GM21825 (cell line): ENCODE measurements at regions not wholly inside any gene's neighbourhood (a gene's known extent, or its start where the extent isn't known, plus 50 kb on each side); places are given as distances from the start of the nearest gene placed in this dataset.

Source experiments
- ATAC-seq: cut with Tn5 transposase; IDR thresholded peaks from one replicate; pipeline ENCODE4 v1.9.1; 2021; ENCODE audit warnings: mild to moderate bottlenecking, moderate library complexity; ENCODE audit not compliant: unreplicated experiment

DNA sequence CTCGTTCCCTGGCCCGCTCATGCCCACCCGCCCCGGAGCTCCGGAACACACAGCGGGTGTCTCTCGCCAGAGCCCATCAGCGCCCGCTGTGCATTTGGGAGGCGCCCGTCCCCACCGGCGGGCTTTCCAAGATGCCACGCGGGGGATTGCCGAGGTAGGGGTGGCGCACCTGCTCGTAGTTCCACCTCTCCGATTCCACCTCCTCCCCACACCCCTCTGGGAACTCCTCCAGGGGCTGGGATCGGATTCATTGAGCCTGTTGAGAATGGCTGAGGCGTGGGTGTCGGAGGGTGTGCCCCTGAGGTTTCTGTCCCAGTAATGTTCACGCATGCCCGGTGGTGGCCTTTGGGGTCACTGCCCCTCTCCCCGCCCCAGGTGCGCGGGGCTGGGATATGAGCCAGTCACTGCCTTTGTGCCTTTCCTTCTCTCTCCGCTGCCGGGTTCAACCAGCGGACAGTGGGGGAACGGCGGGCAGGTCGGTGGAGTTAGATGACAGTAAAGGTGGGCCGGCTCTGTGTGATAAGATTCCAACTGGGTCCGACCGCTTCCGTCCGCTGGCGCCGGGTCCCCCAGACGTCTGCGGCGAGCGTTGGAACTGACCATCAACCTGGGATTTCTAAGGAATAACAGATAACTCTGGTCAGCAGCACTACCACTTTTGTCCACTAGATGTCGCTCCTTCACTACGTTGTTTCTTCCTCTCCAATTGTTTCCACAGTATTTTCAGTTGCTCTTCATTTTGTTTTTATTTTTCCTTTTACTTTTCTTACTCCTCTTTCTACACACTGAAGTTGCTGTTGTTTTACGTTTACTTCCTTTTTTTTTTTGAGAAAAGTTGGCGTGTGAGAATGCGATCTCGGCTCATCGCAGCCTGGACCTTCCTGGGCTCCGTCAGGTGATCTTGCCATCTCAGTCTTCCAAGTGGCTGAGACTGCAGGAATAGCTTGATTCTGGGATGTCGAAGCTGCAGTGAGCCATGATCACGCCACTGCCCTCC is 178.1 kb upstream of the ALG10B start:
- peak; percentile 81 for ATAC-seq

DNA sequence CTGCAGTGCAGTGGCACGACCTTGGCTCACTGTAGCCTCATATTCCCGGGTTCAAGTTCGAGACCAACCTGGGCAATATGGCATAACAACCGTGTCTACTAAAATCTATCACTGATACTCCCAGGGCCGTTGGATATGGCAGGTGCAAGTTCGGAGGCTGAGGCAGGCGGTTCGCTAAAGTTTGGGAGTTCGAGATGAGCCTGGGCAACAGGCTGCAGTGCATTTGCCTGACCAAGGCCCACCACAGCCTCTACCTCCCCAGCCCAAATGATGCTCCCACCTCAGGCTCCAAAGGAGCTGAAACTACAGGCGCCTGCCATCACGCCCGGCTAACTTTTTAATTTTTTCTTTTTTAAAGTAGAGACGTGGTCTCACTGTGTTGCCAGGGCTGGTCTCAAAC is 177.1 kb upstream of the ALG10B start:
- ATAC-seq: no peak

DNA sequence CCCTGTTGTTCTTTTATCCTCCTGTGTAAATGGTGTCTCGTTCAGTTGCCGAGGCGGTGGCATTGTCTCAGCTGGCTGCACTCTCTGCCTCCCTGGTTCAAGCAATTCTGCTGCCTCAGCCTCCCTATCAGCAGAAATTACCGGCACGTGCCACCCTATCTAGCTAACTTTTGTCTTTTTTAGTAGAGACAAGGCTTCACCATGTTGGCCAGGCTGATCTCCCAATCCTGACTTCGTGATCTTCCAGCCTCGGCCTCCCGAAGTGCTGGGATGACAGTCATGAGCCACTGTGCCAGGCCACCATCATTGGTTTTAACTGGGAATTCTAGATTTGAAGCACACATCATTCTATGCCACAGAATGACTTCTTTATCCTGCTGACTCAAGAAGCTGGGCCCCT is 175.3 kb upstream of the ALG10B start:
- ATAC-seq: no peak

DNA sequence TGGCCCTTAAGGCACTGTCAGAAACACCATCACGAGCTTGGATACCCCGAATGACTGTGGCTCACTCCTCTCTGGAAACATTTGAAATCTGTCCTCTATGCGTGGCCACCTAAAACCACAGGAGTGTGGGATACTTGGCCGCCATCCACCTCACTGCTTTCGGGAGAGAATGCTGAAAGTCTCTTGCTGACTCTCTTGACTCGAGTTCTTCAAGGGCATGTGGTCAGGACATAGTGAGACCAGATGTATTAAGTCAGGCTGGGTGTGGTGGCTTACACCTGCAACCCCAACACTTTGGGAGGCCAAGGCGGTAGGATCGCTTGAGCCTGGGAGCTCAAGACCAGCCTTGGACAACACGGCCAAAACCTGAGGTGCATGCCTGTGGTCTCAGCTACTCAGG is 174.7 kb upstream of the ALG10B start:
- ATAC-seq: no peak

DNA sequence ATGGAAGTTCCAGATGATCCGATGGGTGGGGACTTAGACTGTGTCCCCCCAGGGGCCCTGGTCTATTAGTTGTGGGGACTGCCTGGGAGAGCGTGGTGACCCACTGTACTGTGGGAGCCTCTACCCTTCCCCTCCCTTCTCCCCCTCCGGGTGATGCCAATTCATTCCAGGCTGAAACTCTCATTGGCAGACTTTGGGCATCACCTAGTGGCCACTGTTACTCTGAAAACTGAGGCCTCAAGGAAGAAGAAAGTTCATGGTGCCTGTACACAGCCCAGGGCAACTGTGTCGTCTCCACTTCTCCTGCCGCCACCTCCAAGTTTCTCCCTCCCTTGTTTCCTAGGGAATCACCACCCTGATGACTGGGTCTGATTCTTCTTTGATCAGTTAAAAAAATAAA is 173.6 kb upstream of the ALG10B start:
- no peak for ATAC-seq

DNA sequence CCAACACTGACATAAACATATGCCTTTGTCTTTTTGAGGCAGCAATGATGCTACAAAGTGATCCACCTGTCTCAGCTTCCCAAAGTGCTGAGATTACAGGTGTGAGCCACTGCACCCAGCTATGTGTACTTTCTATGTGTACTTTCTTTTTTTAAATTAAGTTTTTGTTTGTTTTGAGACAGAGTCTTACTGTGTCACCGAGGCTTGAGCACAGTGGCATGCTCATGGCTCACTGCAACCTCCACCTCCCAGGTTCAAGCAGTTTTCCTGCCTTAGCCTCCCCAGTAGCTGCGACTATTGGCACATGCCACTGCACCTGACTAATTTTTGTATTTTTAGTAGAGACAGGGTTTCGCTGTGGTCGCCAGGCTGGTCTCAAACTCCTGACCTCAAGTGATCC is 172.5 kb upstream of the ALG10B start:
- ATAC-seq: no peak

DNA sequence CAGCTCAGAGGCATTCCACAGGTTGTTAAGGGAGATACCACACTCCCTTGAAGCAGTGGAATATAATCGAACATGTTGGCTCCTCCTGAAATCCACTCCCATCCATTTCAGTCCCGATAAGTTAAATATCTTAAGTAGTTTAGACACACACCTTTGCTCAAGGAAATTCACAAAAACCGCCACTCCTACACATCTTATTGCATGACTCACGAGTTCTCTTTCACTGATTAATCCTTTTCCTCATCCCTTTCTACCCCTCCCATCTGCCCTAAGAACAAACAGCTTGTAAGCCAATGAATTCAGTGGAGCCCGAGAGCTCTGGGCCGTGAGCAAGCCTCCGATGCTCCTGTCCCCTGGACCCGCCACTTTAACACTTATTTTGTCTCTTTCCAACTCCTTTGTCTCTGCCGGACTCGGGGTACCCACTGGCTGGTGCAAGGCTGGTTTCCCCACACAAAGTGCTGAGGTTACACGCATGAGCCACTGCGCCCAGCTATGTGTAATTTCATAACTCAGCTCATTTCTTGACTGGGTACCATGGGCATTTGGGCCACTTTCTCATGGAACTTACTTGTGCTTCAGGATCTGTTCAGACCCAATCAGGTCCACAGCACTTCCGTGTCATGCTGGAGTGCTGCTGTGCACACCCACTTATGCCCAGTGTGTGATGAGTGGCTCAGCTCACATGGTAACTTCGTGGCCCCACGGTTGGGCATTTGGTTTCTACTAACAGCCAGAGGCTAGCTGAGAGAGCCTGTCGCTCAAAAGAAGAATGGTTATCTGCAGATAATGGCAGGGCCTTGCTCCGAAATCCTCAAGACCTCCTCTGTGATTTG is 171.8 kb upstream of the ALG10B start:
- no peak for ATAC-seq

DNA sequence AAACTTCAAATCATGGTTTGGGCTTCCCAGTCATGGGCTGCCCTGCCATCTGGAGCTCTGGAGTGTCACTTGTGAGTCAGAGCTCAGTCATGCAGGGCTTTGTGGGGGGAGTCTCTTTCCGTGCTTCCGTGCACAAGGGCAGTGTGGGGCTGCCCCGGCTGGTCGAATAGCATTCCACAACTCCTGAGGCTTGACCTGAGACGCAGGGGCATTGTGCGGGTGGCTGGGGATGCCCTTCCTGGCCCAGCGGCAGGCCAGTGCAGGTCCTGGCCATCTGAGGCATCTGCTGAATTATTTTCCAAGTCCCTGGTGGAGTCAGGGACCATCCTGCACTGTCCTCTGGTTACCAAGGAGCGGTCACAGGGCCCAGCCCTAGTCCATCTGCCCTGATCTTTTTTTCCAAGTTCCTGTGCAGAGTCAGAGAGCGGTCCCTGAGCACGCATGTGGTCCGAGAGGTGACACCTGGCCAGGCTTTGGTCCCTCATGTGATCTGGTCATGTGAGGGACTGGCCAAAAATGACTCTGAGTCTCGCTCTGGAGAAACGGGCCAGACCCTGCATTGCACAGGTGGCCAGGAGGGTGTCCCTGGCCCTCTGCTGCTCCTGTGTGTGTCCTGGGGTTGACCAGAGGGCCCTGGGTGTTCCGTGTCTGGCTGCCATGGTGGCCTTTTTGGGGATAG is 167.0 kb upstream of the ALG10B start:
- ATAC-seq: no peak

DNA sequence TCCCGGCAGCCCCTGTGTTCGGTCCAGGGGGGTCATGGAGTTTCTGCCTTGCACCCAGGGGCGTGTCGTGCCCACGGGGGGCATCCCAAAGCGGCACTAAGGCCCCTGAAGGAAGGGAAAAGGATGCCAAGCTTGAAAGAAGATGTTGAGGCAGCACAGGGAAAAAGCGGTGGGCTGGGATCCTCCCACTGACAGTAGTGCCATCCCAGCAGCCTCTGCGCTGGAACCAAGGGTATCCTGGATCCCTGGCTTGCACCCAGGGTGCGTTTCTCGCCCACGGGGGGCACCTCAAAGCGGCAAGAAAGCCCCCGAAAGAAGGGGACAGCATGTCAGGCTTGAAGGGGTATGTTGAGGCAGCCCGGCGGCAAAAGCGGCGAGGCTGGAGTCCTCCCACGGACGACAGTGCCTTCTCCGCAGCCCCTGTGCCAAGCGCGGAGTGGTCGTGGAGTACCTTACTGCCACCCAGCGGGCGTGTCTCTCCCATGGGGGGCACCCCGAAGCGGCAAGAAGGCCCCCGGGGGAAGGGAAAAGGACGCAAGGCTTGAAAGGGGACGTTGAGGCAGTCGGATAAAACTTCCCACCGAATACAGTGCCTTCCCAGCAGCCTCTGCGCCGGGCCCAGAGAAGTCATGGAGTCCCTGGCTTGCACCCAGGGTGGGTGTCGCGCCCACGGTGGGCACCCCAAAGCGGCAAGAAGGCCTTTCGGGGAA is 164.4 kb upstream of the ALG10B start:
- no peak for ATAC-seq

DNA sequence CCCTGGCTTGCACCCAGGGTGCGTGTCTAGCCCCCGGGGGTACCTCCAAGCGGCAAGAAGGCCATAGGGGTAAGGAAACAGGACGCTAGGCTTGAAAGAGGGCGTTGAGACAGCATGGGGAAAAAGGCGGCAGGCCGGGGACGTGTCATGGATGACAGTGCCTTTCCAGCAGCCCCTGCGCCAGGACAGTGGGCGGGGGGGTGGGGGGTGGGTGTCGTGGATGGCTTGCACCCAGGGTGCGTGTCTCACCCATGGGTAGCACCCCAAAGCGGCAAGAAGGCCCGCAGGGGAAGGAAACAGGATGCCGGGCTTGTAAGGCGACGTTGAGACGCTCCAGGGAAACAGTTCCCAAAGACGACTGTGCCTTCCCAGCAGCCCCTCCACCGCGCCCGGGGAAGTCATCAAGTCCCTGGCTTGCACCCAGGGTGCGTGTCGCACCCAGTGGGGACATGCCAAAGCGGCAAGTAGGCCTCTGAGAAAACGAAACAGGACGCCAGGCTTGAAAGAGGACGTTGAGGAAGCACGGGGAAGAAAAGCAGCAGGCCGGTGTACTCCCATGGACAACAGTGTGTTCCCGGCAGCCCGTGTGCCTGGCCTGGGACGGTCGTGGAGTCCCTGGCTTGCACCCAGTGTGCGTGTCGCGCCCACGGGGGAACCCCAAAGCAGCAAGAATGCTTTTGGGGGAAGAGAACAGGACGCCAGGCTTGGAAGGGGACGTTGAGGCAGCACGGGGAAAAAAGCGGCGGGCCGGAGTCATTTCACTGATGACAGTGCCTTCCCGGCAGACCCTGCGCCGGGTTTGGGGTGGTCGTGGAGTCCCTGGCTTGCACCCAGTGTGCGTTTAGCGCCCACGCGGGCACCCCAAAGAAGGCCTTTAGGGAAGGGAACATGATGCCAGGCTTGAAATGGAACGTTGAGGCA is 163.5 kb upstream of the ALG10B start:
- ATAC-seq: no peak

DNA sequence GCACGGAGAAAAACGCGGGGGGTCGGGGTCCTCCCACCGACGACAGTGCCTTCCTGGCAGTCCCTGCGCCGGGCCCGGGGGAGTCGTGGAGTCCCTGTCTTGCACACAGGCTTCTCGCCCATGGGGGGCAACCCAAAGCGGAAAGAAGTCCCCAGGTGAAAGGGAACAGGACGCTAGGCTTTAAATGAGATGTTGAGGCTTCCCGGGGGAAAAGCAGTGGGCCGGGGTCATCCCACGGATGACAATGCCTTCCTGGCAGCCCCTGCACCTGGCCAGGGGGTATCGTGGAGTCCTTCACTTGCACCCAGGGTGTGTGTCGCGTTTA is 162.9 kb upstream of the ALG10B start:
- ATAC-seq: no peak

DNA sequence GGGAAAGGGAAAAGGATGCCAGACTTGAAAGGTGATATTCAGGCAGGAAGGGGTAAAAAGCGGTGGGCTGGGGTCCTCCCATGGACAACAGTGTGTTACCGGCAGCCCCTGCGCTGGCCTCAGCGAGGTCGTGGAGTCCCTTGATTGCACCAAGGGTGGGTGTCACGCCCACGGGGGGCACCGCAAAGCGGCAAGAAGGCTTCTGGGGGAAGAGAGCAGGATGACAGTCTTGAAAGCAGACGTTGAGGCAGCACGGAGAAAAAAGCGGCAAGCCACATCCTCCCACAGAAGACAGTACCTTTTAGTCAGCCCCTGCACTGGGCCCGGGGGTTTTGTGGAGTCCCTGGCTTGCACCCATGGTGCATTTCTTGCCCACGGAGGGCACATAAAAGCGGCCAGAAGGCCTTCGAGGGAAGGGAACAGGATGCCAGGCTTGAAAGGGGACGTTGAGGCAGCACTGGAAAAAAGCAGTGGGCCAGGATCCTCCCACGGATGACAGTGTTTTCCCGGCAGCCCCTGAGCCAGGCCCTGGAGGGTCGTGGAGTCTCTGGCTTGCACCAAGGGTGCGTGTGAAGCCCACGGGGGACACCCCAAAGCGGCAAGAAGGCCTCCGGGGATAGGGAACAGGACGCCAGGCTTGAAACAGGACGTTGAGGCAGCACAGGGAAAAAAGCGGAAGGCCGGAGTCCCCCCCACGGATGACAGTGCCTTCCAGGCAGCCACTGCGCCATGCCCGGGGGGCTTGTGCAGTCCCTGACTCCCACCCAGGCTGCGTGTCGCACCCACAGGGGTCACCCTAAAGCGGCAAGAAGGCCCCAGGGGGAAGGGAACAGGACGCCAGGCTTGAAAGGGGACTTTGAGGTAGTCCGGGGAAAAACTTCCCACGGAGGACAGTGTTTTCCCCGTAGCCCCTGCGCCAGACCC is 162.2 kb upstream of the ALG10B start:
- no peak for ATAC-seq

DNA sequence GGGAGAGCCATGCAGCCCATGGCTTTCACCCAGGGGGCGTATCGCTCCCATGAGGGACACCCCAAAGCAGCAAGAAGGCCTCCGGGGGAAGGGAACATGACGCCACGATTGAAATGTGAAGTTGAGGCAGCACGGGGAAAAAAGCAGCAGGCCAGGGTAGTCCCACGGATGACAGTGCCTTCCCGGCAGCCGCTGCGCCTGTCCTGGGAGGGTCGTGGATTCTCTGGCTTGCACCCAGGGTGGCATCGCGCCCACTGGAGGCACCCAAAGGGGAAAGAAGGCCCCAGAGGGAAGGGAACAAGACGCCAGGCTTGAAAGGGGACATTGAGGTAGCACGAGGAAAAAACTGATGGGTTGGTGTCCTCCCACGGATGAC is 161.6 kb upstream of the ALG10B start:
- no peak for ATAC-seq

DNA sequence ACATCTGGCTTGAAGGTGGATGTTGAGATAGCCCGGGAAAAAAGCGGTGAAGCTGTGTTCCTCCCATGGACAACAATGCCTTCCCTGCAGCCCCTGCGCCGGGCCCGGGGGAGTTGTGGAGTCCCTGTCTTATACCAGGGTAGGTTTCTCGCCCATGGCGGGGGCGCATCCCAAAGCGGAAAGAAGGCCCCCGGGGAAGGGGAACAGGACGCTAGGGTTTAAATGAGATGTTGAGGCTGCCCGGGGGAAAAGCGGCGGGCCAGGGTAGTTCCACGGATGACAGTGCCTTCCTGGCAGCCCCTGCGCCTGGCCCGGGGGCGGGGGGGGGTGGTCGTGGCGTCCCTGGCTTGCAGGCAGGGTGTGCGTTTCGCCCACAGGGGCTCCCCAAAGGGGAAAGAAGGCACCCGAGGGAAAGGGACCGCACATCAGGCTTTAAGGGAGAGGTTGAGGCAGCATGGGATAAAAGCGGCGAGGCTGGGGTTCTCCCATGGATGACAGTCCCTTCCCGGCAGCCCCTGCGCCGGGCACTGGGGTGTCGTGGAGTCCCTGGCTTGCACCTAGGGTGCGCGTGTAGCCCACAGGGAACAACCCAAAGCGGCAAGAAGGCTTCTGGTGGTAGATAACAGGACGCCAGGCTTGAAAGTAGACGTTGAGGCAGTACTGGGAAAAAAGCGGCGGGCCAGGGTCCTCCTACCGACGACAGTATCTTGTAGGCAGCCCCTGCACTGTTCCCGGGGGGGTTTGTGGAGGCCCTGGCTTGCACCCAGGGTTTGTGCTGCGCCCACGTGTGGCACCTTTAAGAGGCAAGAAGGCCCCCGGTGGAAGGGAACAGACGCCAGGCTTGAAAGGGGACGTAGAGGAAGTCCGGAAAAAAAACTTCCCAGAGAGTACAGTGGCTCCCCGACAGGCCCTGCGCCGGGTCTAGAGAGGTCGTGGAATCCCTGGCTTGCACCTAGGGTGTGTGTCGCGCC is 160.8 kb upstream of the ALG10B start:
- ATAC-seq: no peak

DNA sequence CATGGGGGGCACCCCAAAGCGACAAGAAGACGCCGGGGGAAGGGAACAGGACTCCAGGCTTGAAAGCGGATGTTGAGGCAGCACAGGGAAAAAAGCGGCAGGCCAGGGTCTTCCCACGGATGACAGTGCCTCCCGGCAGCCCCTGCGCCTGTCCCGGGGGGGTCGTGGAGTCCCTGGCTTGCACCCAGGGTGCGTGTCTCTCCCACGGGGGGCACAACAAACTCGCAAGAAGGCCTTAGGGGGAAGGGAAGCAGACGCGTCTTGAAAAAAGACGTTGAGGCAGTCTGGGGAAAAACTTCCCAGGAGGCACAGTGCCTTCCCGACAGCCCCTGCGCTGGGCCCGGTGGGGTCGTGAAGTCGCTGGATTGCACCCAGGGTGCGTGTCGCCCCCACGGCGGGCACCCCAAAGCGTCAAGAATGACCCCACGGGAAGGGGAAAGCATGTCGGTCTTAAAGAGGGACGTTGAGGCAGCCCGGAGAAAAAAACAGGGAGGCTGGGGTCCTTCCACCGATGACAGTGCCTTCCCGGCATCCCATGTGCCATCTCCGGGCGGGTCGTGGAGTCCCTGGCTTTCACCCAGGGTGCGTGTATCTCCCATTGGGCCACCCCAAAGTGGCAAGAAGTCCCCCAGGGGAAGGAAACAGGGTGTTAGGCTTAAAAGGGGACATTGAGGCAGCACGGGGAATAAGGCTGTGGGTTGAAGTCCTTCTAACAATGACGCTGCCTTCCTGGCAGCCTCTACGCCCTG is 159.9 kb upstream of the ALG10B start:
- no peak for ATAC-seq

DNA sequence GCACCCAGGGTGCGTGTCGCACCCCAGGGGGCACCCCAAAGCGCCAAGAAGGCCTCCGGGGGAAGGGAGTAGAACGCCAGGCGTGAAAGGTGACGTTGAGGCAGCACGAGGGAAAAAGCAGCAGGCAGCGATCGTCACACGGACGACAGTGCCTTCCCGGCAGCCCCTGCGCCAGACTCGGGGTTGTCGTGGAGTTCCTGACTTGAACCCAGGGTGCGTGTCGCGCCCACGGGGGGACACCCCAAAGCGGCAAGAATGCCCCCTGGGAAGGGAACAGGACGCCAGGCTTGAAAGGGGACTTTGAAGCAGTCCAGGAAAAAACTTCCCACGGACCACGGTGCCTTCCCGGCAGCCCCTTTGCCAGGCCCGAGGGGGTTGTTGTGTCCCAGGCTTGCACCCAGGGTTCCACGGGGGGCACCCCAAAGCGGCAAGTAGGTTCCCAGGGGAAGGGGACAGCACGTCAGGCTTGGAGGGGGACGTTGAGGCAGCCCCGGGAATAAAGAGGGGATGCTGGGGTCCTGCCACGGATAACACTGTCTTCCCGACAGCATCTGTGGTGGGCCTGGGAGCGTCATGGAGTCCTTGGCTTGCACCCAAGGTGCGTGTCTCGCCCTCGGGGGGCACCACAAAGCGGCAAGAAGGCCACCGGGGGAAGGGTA is 159.2 kb upstream of the ALG10B start:
- no peak for ATAC-seq
